HG03108 (cell line): ENCODE measurements at regions not wholly inside any gene's neighbourhood (a gene's known extent, or its start where the extent isn't known, plus 50 kb on each side); places are given as distances from the start of the nearest gene placed in this dataset.

ENCODE experiments used
- ATAC-seq: cut with Tn5 transposase; IDR thresholded peaks from one replicate; pipeline ENCODE4 v1.9.1; 2021; ENCODE audit warnings: moderate library complexity; ENCODE audit not compliant: unreplicated experiment

GRCh38 chr3:8191406-8191805 is 310.2 kb upstream of the LMCD1 start:
- ATAC-seq = no peak

- no peak for ATAC-seq
Measured at GRCh38 chr3:8197384-8197783, 304.2 kb upstream of the LMCD1 start.

- no peak for ATAC-seq
Measured at GRCh38 chr3:8198605-8199004, 303.0 kb upstream of the LMCD1 start.

GRCh38 chr3:8200996-8201395 is 300.6 kb upstream of the LMCD1 start:
- no peak for ATAC-seq

GRCh38 chr3:8201886-8202285 is 299.7 kb upstream of the LMCD1 start:
- no peak for ATAC-seq

- no peak for ATAC-seq
Measured at GRCh38 chr3:8204331-8204730, 297.3 kb upstream of the LMCD1 start.

GRCh38 chr3:8204853-8205650 is 296.6 kb upstream of the LMCD1 start:
- ATAC-seq = no peak

- ATAC-seq = no peak
Measured at GRCh38 chr3:8205881-8206280, 295.7 kb upstream of the LMCD1 start.

GRCh38 chr3:8206971-8207617 is 294.5 kb upstream of the LMCD1 start:
- ATAC-seq = no peak

- no peak for ATAC-seq
Measured at GRCh38 chr3:8210882-8211341, 290.7 kb upstream of the LMCD1 start.

- no peak for ATAC-seq
Measured at GRCh38 chr3:8212794-8213193, 288.8 kb upstream of the LMCD1 start.

- no peak for ATAC-seq
Measured at GRCh38 chr3:8213286-8213685, 288.3 kb upstream of the LMCD1 start.

GRCh38 chr3:8215821-8216220 is 285.8 kb upstream of the LMCD1 start:
- no peak for ATAC-seq

- no peak for ATAC-seq
Measured at GRCh38 chr3:8218353-8218940, 283.2 kb upstream of the LMCD1 start.

- no peak for ATAC-seq
Measured at GRCh38 chr3:8220291-8220690, 281.3 kb upstream of the LMCD1 start.

GRCh38 chr3:8223766-8224165 is 277.9 kb upstream of the LMCD1 start:
- no peak for ATAC-seq

GRCh38 chr3:8224941-8225340 is 276.7 kb upstream of the LMCD1 start:
- no peak for ATAC-seq

GRCh38 chr3:8233938-8234337 is 267.7 kb upstream of the LMCD1 start:
- no peak for ATAC-seq

- no peak for ATAC-seq
Measured at GRCh38 chr3:8236264-8236663, 265.4 kb upstream of the LMCD1 start.

GRCh38 chr3:8237893-8238292 is 263.7 kb upstream of the LMCD1 start:
- ATAC-seq = no peak

- ATAC-seq = no peak
Measured at GRCh38 chr3:8238432-8238831, 263.2 kb upstream of the LMCD1 start.

- ATAC-seq = no peak
Measured at GRCh38 chr3:8239095-8239494, 262.5 kb upstream of the LMCD1 start.
